WTC11 (cell line): ENCODE measurements at regions not wholly inside any gene's neighbourhood (a gene's known extent, or its start where the extent isn't known, plus 50 kb on each side); places are given as distances from the start of the nearest gene placed in this dataset.

Source experiments
- ATAC-seq: fragments of 200-7000 bp; cut with Tn5 transposase; 2 replicates; pipeline ENCODE4 v1.10.0; 2021; ENCODE audit warnings: mild to moderate bottlenecking, moderate library complexity
- CTCF ChIA-PET: fragments of 300-600 bp; sonication (Branson Sonifier 250); formaldehyde crosslinking; loops from one replicate; lab custom pipeline; 2021; ENCODE audit warnings: antibody characterized with exemption; lab: Charles Lee
- POLR2A ChIA-PET: fragments of 350-600 bp; sonication (Branson Sonifier 250); formaldehyde crosslinking; loops from one replicate; lab custom pipeline; 2021; ENCODE audit warnings: antibody characterized with exemption; lab: Charles Lee
- DNase-seq: peaks from one replicate; pipeline ENCODE4 v3.0.0; 2021; ENCODE audit warnings: low spot score
- H3K27ac Mint-ChIP-seq: 2 replicates; pipeline ENCODE4 v1.8.0; 2021; ENCODE audit warnings: mixed read lengths
- H3K27me3 Mint-ChIP-seq: 2 replicates; pipeline ENCODE4 v1.8.0; 2021; ENCODE audit warnings: low read depth, mild to moderate bottlenecking, moderate library complexity, mixed read lengths
- H3K36me3 Mint-ChIP-seq: 2 replicates; pipeline ENCODE4 v1.8.0; 2021; ENCODE audit warnings: mixed read lengths
- H3K4me1 Mint-ChIP-seq: 2 replicates; pipeline ENCODE4 v1.8.0; 2022; ENCODE audit warnings: mixed read lengths
- H3K4me3 Mint-ChIP-seq: 2 replicates; pipeline ENCODE4 v1.8.0; 2021; ENCODE audit warnings: mild to moderate bottlenecking, moderate library complexity, mixed read lengths
- H3K9me3 Mint-ChIP-seq: 2 replicates; pipeline ENCODE4 v1.8.0; 2021; ENCODE audit warnings: mixed read lengths
- AR ChIP-seq: fragments of 250-450 bp; sonication (Bioruptor Pico); IDR thresholded peaks from 2 replicates; pipeline ENCODE4 v1.9.0; 2021; ENCODE audit warnings: mild to moderate bottlenecking
- E2F1 ChIP-seq: sonication (generic); formaldehyde crosslinking; IDR thresholded peaks from 2 replicates; pipeline ENCODE4 v1.8.0; 2022; ENCODE audit warnings: mild to moderate bottlenecking, missing genetic modification reagents
- ERG ChIP-seq: fragments of 250-450 bp; sonication (Bioruptor Pico); IDR thresholded peaks from 2 replicates; pipeline ENCODE4 v1.8.0; 2021; ENCODE audit warnings: mild to moderate bottlenecking
- ETV6 ChIP-seq: sonication (generic); formaldehyde crosslinking; IDR thresholded peaks from 2 replicates; pipeline ENCODE4 v1.8.1; 2022; ENCODE audit warnings: mild to moderate bottlenecking, missing genetic modification reagents
- FOXK1 ChIP-seq: sonication (generic); formaldehyde crosslinking; IDR thresholded peaks from 2 replicates; pipeline ENCODE4 v1.8.0; 2022; ENCODE audit warnings: mild to moderate bottlenecking, moderate library complexity, missing genetic modification reagents
- FOXP1 ChIP-seq: sonication (generic); formaldehyde crosslinking; IDR thresholded peaks from 2 replicates; pipeline ENCODE4 v1.8.0; 2022; ENCODE audit warnings: missing genetic modification reagents, mild to moderate bottlenecking, moderate library complexity, borderline replicate concordance
- GABPB1 ChIP-seq: sonication (generic); formaldehyde crosslinking; IDR thresholded peaks from 2 replicates; pipeline ENCODE4 v1.8.1; 2023; ENCODE audit warnings: mild to moderate bottlenecking, missing genetic modification reagents
- GTF2I ChIP-seq: fragments of 250-450 bp; sonication (Bioruptor Pico); conservative IDR thresholded peaks from 2 replicates; pipeline ENCODE4 v1.4.0; 2021; ENCODE audit warnings: mild to moderate bottlenecking
- KAT7 ChIP-seq: sonication (generic); formaldehyde crosslinking; IDR thresholded peaks from 2 replicates; pipeline ENCODE4 v1.8.1; 2023; ENCODE audit warnings: missing genetic modification reagents, mild to moderate bottlenecking, borderline replicate concordance
- MAX ChIP-seq: sonication (generic); formaldehyde crosslinking; IDR thresholded peaks from 2 replicates; pipeline ENCODE4 v1.8.0; 2022; ENCODE audit warnings: mild to moderate bottlenecking, missing genetic modification reagents
- NR3C1 ChIP-seq: sonication (generic); formaldehyde crosslinking; conservative IDR thresholded peaks from 2 replicates; pipeline ENCODE4 v1.8.1; 2023; ENCODE audit warnings: low read depth, mild to moderate bottlenecking, missing genetic modification reagents
- PRRX2 ChIP-seq: fragments of 250-450 bp; sonication (Bioruptor Pico); IDR thresholded peaks from 2 replicates; pipeline ENCODE4 v1.8.0; 2021; ENCODE audit warnings: mild to moderate bottlenecking
- SMAD3 ChIP-seq: sonication (generic); formaldehyde crosslinking; IDR thresholded peaks from 2 replicates; pipeline ENCODE4 v1.8.0; 2022; ENCODE audit warnings: missing genetic modification reagents, mild to moderate bottlenecking, borderline replicate concordance
- STAT6 ChIP-seq: sonication (generic); formaldehyde crosslinking; conservative IDR thresholded peaks from 2 replicates; pipeline ENCODE4 v1.8.1; 2023; ENCODE audit warnings: mild to moderate bottlenecking, low read depth, missing genetic modification reagents, moderate library complexity
- TEAD1 ChIP-seq: sonication (generic); formaldehyde crosslinking; IDR thresholded peaks from 2 replicates; pipeline ENCODE4 v1.8.0; 2022; ENCODE audit warnings: mild to moderate bottlenecking, missing genetic modification reagents
- USF2 ChIP-seq: sonication (generic); formaldehyde crosslinking; IDR thresholded peaks from 2 replicates; pipeline ENCODE4 v1.8.1; 2023; ENCODE audit warnings: mild to moderate bottlenecking, missing genetic modification reagents, moderate library complexity
- ZBTB21 ChIP-seq: sonication (generic); formaldehyde crosslinking; IDR thresholded peaks from 2 replicates; pipeline ENCODE4 v1.8.1; 2023; ENCODE audit warnings: mild to moderate bottlenecking, missing genetic modification reagents, borderline replicate concordance
- ZNF232 ChIP-seq: sonication (generic); formaldehyde crosslinking; IDR thresholded peaks from 2 replicates; pipeline ENCODE4 v1.8.0; 2022; ENCODE audit warnings: mild to moderate bottlenecking, missing genetic modification reagents
- ZNF416 ChIP-seq: fragments of 250-450 bp; sonication (Bioruptor Pico); IDR thresholded peaks from 2 replicates; pipeline ENCODE4 v1.9.0; 2021; ENCODE audit warnings: mild to moderate bottlenecking, inconsistent platforms
- ZNF512 ChIP-seq: sonication (generic); formaldehyde crosslinking; IDR thresholded peaks from 2 replicates; pipeline ENCODE4 v1.8.1; 2022; ENCODE audit warnings: missing genetic modification reagents, borderline replicate concordance
- ZNF671 ChIP-seq: fragments of 250-450 bp; sonication (Bioruptor Pico); IDR thresholded peaks from 2 replicates; pipeline ENCODE4 v1.8.0; 2021; ENCODE audit warnings: mild to moderate bottlenecking

GRCh38 chr3:72579581-72580245, 268.5 kb downstream of the SHQ1 start:
- peaks cover 3% of the 10 kb centered on the region; the same call in 1 of the 2 replicates for H3K27me3 Mint-ChIP-seq
- ChIA-PET CTCF (interaction anchor here (1.5 kb wide), 1 partner anchor 9 kb away, joined by 3 read pairs; no protein-coding TSS in a partner anchor), POLR2A (no interaction called here)
- no peak for DNase-seq
- no peaks in the 10 kb centered on the region for H3K9me3 Mint-ChIP-seq
- H3K4me1 Mint-ChIP-seq = peaks cover 39% of the 10 kb centered on the region
- no peak overlapping the region for H3K4me3 Mint-ChIP-seq
- no peak for ATAC-seq
- H3K27ac Mint-ChIP-seq = no peak overlapping the region
- no peaks in the 10 kb centered on the region for H3K36me3 Mint-ChIP-seq
- TF ChIP-seq AR (CRISPR knock-in tag) (no peak), ETV6 (CRISPR knock-in tag) (no peak), KAT7 (CRISPR knock-in tag) (no peak), NR3C1 (no peak), ERG (CRISPR knock-in tag) (no peak), ZNF671 (CRISPR knock-in tag) (no peak), STAT6 (CRISPR knock-in tag) (no peak), FOXK1 (CRISPR knock-in tag) (no peak)
- TF ChIP-seq, all 79 proteins: peak for 0

GRCh38 chr3:72579191-72579580, 269.1 kb downstream of the SHQ1 start:
- Mint-ChIP-seq H3K36me3 (no peaks in the 10 kb centered on the region), H3K9me3 (no peaks in the 10 kb centered on the region), H3K27me3 (peaks cover 3% of the 10 kb centered on the region; the same call in 1 of the 2 replicates), H3K4me1 (peaks cover 39% of the 10 kb centered on the region), H3K4me3 (no peak overlapping the region), H3K27ac (no peak overlapping the region)
- POLR2A ChIA-PET = no interaction called here
- no peak for DNase-seq
- CTCF ChIA-PET = interaction anchor here (1.4 to 1.5 kb wide), 2 partner anchors 8 to 9 kb away, joined by 3 read pairs; no protein-coding TSS in a partner anchor
- ATAC-seq = no peak
- TF ChIP-seq TEAD1 (CRISPR knock-in tag) (no peak), PRRX2 (CRISPR knock-in tag) (no peak), E2F1 (CRISPR knock-in tag) (no peak), GTF2I (CRISPR knock-in tag) (no peak), SMAD3 (CRISPR knock-in tag) (no peak), ZNF416 (CRISPR knock-in tag) (no peak), ZNF232 (CRISPR knock-in tag) (no peak), FOXP1 (no peak), ZNF512 (CRISPR knock-in tag) (no peak), MAX (no peak), ZBTB21 (CRISPR knock-in tag) (no peak), USF2 (no peak), AR (CRISPR knock-in tag) (no peak), GABPB1 (CRISPR knock-in tag) (no peak)
